Vagina (tissue), 2 donors: ENCODE measurements at regions not wholly inside any gene's neighbourhood (a gene's known extent, or its start where the extent isn't known, plus 50 kb on each side); places are given as distances from the start of the nearest gene placed in this dataset.

Source experiments
- DNase-seq, 2 donors: peaks; one replicate each; pipeline ENCODE4 v3.0.0-alpha.2; 2017; ENCODE audit errors: extremely low spot score in 2 of 2
- H3K27ac ChIP-seq: fragments of 200-600 bp; sonication (generic); one replicate; pipeline ENCODE4 v1.5.1; 2019
- H3K27me3 ChIP-seq: fragments of 200-600 bp; sonication (generic); one replicate; pipeline ENCODE4 v1.5.1; 2019
- H3K36me3 ChIP-seq, 2 donors: fragments of 200-600 bp; sonication (generic); one replicate each; pipeline ENCODE4 v1.5.1; 2017 to 2019
- H3K4me1 ChIP-seq: fragments of 200-600 bp; sonication (generic); one replicate; pipeline ENCODE4 v1.5.1; 2019
- H3K4me3 ChIP-seq, 2 donors: fragments of 200-600 bp; sonication (generic); 1 replicate in 1 of 2; 2 replicates in 1 of 2; pipeline ENCODE4 v1.5.1; 2016 to 2019
- H3K9me3 ChIP-seq: fragments of 200-600 bp; sonication (generic); one replicate; pipeline ENCODE4 v1.5.1; 2019
- CTCF ChIP-seq, 3 experiments: fragments of 450-650 bp in 2 of 3; fragments of 200-600 bp in 1 of 3; sonication (generic) in 1 of 3; IDR thresholded peaks; one replicate each; pipeline ENCODE4 v1.5.1; 2017 to 2019; ENCODE audit warnings: antibody characterized with exemption in 3 of 3, mild to moderate bottlenecking in 2 of 3, moderate library complexity in 2 of 3
- POLR2A ChIP-seq, 2 donors: fragments of 450-650 bp; IDR thresholded peaks; one replicate each; pipeline ENCODE4 v1.6.1; 2017; ENCODE audit warnings: antibody characterized with exemption in 2 of 2, mild to moderate bottlenecking in 2 of 2, moderate library complexity in 2 of 2
- POLR2AphosphoS5 ChIP-seq, 2 donors: sonication (generic); formaldehyde crosslinking; IDR thresholded peaks; one replicate each; pipeline ENCODE4 v1.9.0; 2017; ENCODE audit warnings: antibody characterized with exemption in 2 of 2, mild to moderate bottlenecking in 2 of 2, low read depth in 1 of 2; ENCODE audit not compliant: insufficient read depth in 1 of 2
- intact Hi-C: fragments of 100-400 bp; cut with DNase I; formaldehyde crosslinking; loops from one replicate; pipeline ENCODE4 v1.15.1; 2023

GRCh38 chr20:11573507-11573906 is 344.2 kb upstream of the BTBD3 start:
- H3K4me1 ChIP-seq = no peaks in the 10 kb centered on the region
- H3K27me3 ChIP-seq = no peaks in the 10 kb centered on the region
- TF ChIP-seq POLR2A (IDR thresholded peaks at IDR 0.05) = no peak
- TF ChIP-seq POLR2AphosphoS5 (IDR thresholded peaks at IDR 0.05; ENCODE audit: insufficient read depth in 1 of 2, low read depth in 1 of 2) = no peak
- TF ChIP-seq CTCF (IDR thresholded peaks at IDR 0.05) = no peak
- H3K36me3 ChIP-seq = no peaks in the 10 kb centered on the region
- intact Hi-C loops = no loop called here
- no peak overlapping the region for H3K27ac ChIP-seq
- DNase-seq = no peak
- no peaks in the 10 kb centered on the region for H3K9me3 ChIP-seq
- no peak overlapping the region for H3K4me3 ChIP-seq

GRCh38 chr20:11581271-11581670 is 336.4 kb upstream of the BTBD3 start:
- H3K4me3 ChIP-seq = no peak overlapping the region
- H3K36me3 ChIP-seq = no peaks in the 10 kb centered on the region
- no peaks in the 10 kb centered on the region for H3K27me3 ChIP-seq
- no peaks in the 10 kb centered on the region for H3K4me1 ChIP-seq
- DNase-seq = no peak
- TF ChIP-seq POLR2AphosphoS5 (IDR thresholded peaks at IDR 0.05; ENCODE audit: insufficient read depth in 1 of 2, low read depth in 1 of 2) (no peak), CTCF (IDR thresholded peaks at IDR 0.05) (no peak), POLR2A (IDR thresholded peaks at IDR 0.05) (no peak)
- H3K9me3 ChIP-seq = no peaks in the 10 kb centered on the region
- intact Hi-C loops = no loop called here
- H3K27ac ChIP-seq = no peak overlapping the region

- intact Hi-C loops = no loop called here
- DNase-seq = no peak
- no peak for TF ChIP-seq CTCF (IDR thresholded peaks at IDR 0.05)
- no peak for TF ChIP-seq POLR2AphosphoS5 (IDR thresholded peaks at IDR 0.05; ENCODE audit: insufficient read depth in 1 of 2, low read depth in 1 of 2)
- TF ChIP-seq POLR2A (IDR thresholded peaks at IDR 0.05) = no peak
- Histone ChIP-seq H3K4me1 (no peaks in the 10 kb centered on the region), H3K36me3 (no peaks in the 10 kb centered on the region), H3K9me3 (no peaks in the 10 kb centered on the region), H3K4me3 (no peak overlapping the region), H3K27me3 (no peaks in the 10 kb centered on the region), H3K27ac (no peak overlapping the region)
Observed at GRCh38 chr20:11582060-11582459, 335.6 kb upstream of the BTBD3 start.

- intact Hi-C loops = no loop called here
- Histone ChIP-seq H3K4me3 (no peak overlapping the region), H3K36me3 (no peaks in the 10 kb centered on the region), H3K27ac (no peak overlapping the region), H3K4me1 (no peaks in the 10 kb centered on the region), H3K27me3 (no peaks in the 10 kb centered on the region), H3K9me3 (no peaks in the 10 kb centered on the region)
- no peak for TF ChIP-seq POLR2A (IDR thresholded peaks at IDR 0.05)
- TF ChIP-seq CTCF (IDR thresholded peaks at IDR 0.05) = no peak
- TF ChIP-seq POLR2AphosphoS5 (IDR thresholded peaks at IDR 0.05; ENCODE audit: insufficient read depth in 1 of 2, low read depth in 1 of 2) = no peak
- DNase-seq = no peak
Observed at GRCh38 chr20:11585752-11586352, 331.8 kb upstream of the BTBD3 start.

- H3K4me1 ChIP-seq = no peaks in the 10 kb centered on the region
- DNase-seq = no peak
- TF ChIP-seq POLR2A (IDR thresholded peaks at IDR 0.05) (no peak), CTCF (IDR thresholded peaks at IDR 0.05) (no peak), POLR2AphosphoS5 (IDR thresholded peaks at IDR 0.05; ENCODE audit: insufficient read depth in 1 of 2, low read depth in 1 of 2) (no peak)
- no peak overlapping the region for H3K27ac ChIP-seq
- H3K27me3 ChIP-seq = no peaks in the 10 kb centered on the region
- no peak overlapping the region for H3K4me3 ChIP-seq
- H3K9me3 ChIP-seq = no peaks in the 10 kb centered on the region
- intact Hi-C loops = no loop called here
- H3K36me3 ChIP-seq = no peaks in the 10 kb centered on the region
Observed at GRCh38 chr20:11588875-11589274, 328.8 kb upstream of the BTBD3 start.
